WERI-Rb-1 (cell line): ENCODE measurements at regions not wholly inside any gene's neighbourhood (a gene's known extent, or its start where the extent isn't known, plus 50 kb on each side); places are given as distances from the start of the nearest gene placed in this dataset.
"Not testable (repeated sequence)": the region's sequence is repeated elsewhere in the genome, so short reads cannot be mapped to it uniquely, and the experiment has no call there.

ENCODE experiments used
- DNase-seq: peaks from one replicate; pipeline ENCODE4 v3.0.0-alpha.2; 2020
- H3K27ac ChIP-seq: fragments of 250-450 bp; sonication (Bioruptor Pico); 2 replicates; pipeline ENCODE4 v1.5.1; 2020; ENCODE audit warnings: mild to moderate bottlenecking, moderate library complexity
- H3K27me3 ChIP-seq: fragments of 250-450 bp; sonication (Bioruptor Pico); 2 replicates; pipeline ENCODE4 v1.5.1; 2021; ENCODE audit warnings: mild to moderate bottlenecking, low read depth, moderate library complexity; ENCODE audit not compliant: insufficient read depth, severe bottlenecking
- H3K36me3 ChIP-seq: fragments of 250-450 bp; sonication (Bioruptor Pico); 2 replicates; pipeline ENCODE4 v1.5.1; 2020; ENCODE audit warnings: mild to moderate bottlenecking, moderate library complexity
- H3K4me3 ChIP-seq: 2 replicates; pipeline ENCODE4 v1.5.1; 2011; ENCODE audit warnings: low read depth, mild to moderate bottlenecking, control low read depth, low read length
- H3K9me3 ChIP-seq: fragments of 250-450 bp; sonication (Bioruptor Pico); 2 replicates; pipeline ENCODE4 v1.5.1; 2021; ENCODE audit warnings: mild to moderate bottlenecking, moderate library complexity; ENCODE audit not compliant: severe bottlenecking
- CTCF ChIP-seq: IDR thresholded peaks from 2 replicates; pipeline ENCODE4 v1.5.1; 2011; ENCODE audit warnings: low read depth, mild to moderate bottlenecking, control low read depth, inconsistent platforms, low read length

- no peak for TF ChIP-seq CTCF
- no peak for DNase-seq
- H3K9me3 ChIP-seq = peaks cover 4% of the 10 kb centered on the region
- H3K27ac ChIP-seq = no peak overlapping the region
- H3K36me3 ChIP-seq = no peaks in the 10 kb centered on the region
- no peaks in the 10 kb centered on the region for H3K27me3 ChIP-seq
- no peak overlapping the region for H3K4me3 ChIP-seq
These were observed 126.8 kb upstream of the NRXN3 start for GRCh38 chr14:78043349-78043748.

GRCh38 chr14:78048120-78048519 is 122.1 kb upstream of the NRXN3 start:
- peaks cover 2% of the 10 kb centered on the region for H3K9me3 ChIP-seq
- DNase-seq = no peak

GRCh38 chr14:78056890-78057289 is 113.3 kb upstream of the NRXN3 start:
- not testable (repeated sequence) for H3K36me3 ChIP-seq, H3K27ac ChIP-seq, H3K27me3 ChIP-seq, H3K4me3 ChIP-seq, H3K9me3 ChIP-seq, DNase-seq

More at GRCh38 chr14:78048120-78048519, 122.1 kb upstream of the NRXN3 start:
- Histone ChIP-seq H3K36me3 (no peaks in the 10 kb centered on the region), H3K27ac (no peak overlapping the region), H3K4me3 (no peak overlapping the region), H3K27me3 (no peaks in the 10 kb centered on the region)
- no peak for TF ChIP-seq CTCF

GRCh38 chr14:78070344-78070743 is 99.8 kb upstream of the NRXN3 start:
- H3K4me3 ChIP-seq = no peak overlapping the region
- DNase-seq = no peak
- no peak overlapping the region for H3K27ac ChIP-seq
- no peaks in the 10 kb centered on the region for H3K36me3 ChIP-seq
- no peaks in the 10 kb centered on the region for H3K27me3 ChIP-seq
- no peak for TF ChIP-seq CTCF
- no peaks in the 10 kb centered on the region for H3K9me3 ChIP-seq

GRCh38 chr14:78071016-78071549 is 99.1 kb upstream of the NRXN3 start:
- Histone ChIP-seq H3K27me3 (no peaks in the 10 kb centered on the region), H3K4me3 (no peak overlapping the region), H3K36me3 (no peaks in the 10 kb centered on the region), H3K9me3 (no peaks in the 10 kb centered on the region), H3K27ac (no peak overlapping the region)
- TF ChIP-seq CTCF = no peak
- DNase-seq = no peak

GRCh38 chr14:78073028-78073427 is 97.1 kb upstream of the NRXN3 start:
- no peak for TF ChIP-seq CTCF
- H3K9me3 ChIP-seq = no peaks in the 10 kb centered on the region

More at GRCh38 chr14:78073028-78073427, 97.1 kb upstream of the NRXN3 start:
- Histone ChIP-seq H3K27ac (no peak overlapping the region), H3K36me3 (no peaks in the 10 kb centered on the region), H3K4me3 (no peak overlapping the region), H3K27me3 (no peaks in the 10 kb centered on the region)
- DNase-seq = no peak
